Activated T-helper 1 cell treated with anti-CD3 and anti-CD28 coated beads, Interleukin-12 subunit alpha, Interleukin-12 subunit beta, Interleukin-2, Interleukin-4 antibody, amounts not matched to agents 30 ng/mL and 10 ng/mL and 1 ng/mL, durations not matched to agents 14 hours and 24 hours and 36 hours (primary cell): ENCODE measurements at regions not wholly inside any gene's neighbourhood (a gene's known extent, or its start where the extent isn't known, plus 50 kb on each side); places are given as distances from the start of the nearest gene placed in this dataset.

Experiments
- DNase-seq: peaks from one replicate; pipeline ENCODE4 v3.0.0; 2021; ENCODE audit warnings: low spot score
- H3K27ac Mint-ChIP-seq: one replicate; pipeline ENCODE4 v1.8.0; 2021; ENCODE audit warnings: mild to moderate bottlenecking, mixed read lengths
- H3K27me3 Mint-ChIP-seq: one replicate; pipeline ENCODE4 v1.8.0; 2022; ENCODE audit warnings: mild to moderate bottlenecking, moderate library complexity, mixed read lengths; ENCODE audit not compliant: insufficient read depth
- H3K36me3 Mint-ChIP-seq: one replicate; pipeline ENCODE4 v1.8.0; 2021; ENCODE audit warnings: low read depth, mixed read lengths
- H3K4me1 Mint-ChIP-seq: one replicate; pipeline ENCODE4 v1.8.0; 2021; ENCODE audit warnings: low read depth, mixed read lengths
- H3K4me3 Mint-ChIP-seq: one replicate; pipeline ENCODE4 v1.8.0; 2021; ENCODE audit warnings: mild to moderate bottlenecking, moderate library complexity, mixed read lengths
- H3K9me3 Mint-ChIP-seq: one replicate; pipeline ENCODE4 v1.8.0; 2021; ENCODE audit warnings: mixed read lengths
- intact Hi-C: fragments of 100-400 bp; cut with micrococcal nuclease; formaldehyde crosslinking; loops from one replicate; pipeline ENCODE4 v1.15.1; 2024

DNA sequence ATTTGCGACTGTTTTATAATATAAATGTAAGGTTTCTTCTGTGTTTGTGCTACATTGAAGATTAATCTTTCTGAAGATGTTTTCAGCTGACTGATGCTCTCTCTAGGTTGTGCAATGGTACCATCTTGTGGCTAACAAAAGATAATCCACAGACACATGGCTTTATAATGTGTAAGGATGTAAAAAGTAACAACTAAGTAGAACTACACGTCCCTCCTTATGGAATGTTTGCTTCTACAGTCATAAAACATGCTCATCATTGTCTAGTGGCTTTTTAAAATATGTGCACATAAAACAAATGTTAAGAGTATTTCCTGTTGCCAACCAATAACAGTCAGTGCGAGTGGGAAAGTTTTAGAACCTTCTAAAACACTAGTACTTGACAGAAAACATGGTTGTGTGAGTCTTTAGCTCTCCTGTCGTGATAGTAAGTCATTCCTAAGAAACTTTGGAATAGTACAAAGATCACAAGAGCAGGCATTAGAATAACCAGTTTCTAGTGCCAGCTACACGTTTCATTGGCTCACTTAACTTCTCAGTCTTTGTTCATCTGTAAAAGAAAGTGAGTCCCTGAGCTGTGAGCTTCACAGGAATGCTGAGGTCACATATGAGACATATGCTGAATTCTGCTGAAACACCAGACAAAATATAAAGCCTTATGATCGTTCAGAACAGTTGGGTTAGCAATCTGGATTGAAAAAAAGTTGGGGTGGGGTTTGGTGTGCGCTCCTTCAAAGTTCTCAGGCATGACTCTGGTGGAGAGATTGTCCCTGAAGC lies 75.7 kb upstream of the GLIS3 start:
- no peak overlapping the region for H3K4me3 Mint-ChIP-seq
- H3K4me1 Mint-ChIP-seq = no peaks in the 10 kb centered on the region
- intact Hi-C loops = loop anchor here (1.0 to 2.0 kb wide), 4 partner anchors 61 to 1519 kb away; no protein-coding TSS in a partner anchor
- H3K9me3 Mint-ChIP-seq = no peaks in the 10 kb centered on the region
- H3K27me3 Mint-ChIP-seq = peaks cover 7% of the 10 kb centered on the region
- no peak overlapping the region for H3K27ac Mint-ChIP-seq
- DNase-seq = no peak
- no peaks in the 10 kb centered on the region for H3K36me3 Mint-ChIP-seq

DNA sequence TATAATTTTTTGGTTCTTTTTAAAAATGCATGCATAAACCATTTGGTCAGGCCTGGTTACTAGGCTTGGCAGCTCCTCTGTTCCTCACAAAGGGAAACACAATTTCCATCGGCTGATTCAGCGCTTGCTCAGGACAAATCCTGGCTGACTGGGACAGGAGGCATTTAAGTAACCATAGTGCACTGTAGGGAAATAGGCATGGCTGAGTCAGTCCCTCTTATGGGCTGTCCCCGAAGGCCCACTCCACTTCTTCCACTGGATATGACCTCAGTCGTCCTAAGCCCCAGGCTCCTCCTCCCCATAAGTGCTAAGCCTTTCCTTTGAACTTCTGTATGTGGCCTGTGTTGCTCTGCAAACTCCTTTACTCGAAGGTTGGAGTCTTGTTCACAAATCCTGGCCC lies 71.2 kb upstream of the GLIS3 start:
- H3K36me3 Mint-ChIP-seq = no peaks in the 10 kb centered on the region
- no peak for DNase-seq
- no peak overlapping the region for H3K27ac Mint-ChIP-seq
- no peaks in the 10 kb centered on the region for H3K9me3 Mint-ChIP-seq
- intact Hi-C loops = no loop called here
- H3K4me3 Mint-ChIP-seq = no peak overlapping the region
- H3K4me1 Mint-ChIP-seq = no peaks in the 10 kb centered on the region
- H3K27me3 Mint-ChIP-seq = peaks cover 5% of the 10 kb centered on the region

DNA sequence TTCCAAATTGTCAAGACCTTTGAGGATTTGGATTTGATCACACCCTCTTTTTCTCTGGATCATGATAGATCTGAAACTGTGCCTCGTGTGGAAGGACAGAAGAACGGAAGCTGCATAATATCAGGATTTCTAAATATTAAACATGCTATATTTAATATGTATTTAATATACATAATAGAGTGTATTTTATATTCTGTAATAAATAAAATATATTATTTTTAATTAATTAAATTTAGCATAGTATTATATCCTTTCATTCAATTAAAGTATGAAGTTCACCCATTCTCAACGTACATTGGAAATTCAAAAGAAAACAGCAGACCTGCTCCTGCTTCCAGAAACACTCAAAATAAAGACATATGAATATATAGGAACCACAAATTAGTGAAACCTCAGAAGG lies 70.6 kb upstream of the GLIS3 start:
- Mint-ChIP-seq H3K4me3 (no peak overlapping the region), H3K27ac (no peak overlapping the region), H3K36me3 (no peaks in the 10 kb centered on the region), H3K27me3 (peaks cover 5% of the 10 kb centered on the region), H3K4me1 (no peaks in the 10 kb centered on the region), H3K9me3 (no peaks in the 10 kb centered on the region)
- no peak for DNase-seq
- intact Hi-C loops = no loop called here

DNA sequence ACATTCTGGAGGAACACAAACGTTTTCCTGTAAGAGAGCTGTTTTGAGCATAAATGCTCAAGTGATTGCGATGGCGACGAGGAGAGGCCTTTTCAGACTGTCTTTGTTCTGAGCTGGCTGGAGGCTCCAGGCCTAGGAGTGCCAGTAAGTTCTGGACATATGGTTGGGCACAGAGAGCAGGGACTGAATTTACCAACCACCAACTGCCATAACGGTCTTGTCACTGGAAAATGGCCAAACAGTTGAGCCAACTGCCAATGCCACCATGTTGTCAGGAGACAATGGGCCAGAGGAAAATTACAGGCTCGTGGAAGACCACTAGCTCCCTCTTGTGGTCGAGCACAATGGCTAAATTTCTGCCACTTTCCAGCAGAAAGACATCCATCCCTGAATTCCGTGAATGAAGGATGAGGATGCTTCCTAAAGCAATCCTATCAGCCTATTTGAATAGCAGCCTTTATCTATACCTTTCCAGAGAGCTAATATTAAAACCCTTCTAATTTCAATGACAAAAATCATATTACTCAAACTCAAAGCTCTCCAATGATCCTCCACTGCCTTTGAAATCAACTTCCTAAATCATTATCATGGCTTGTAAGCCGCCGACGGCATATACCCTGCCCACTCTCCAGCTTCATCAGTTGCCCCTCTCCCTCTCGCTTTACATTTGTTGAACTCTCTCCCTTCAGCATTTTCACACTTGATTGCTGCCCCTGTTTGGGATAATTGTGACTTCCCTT lies 66.9 kb upstream of the GLIS3 start:
- H3K4me3 Mint-ChIP-seq = no peak overlapping the region
- H3K27ac Mint-ChIP-seq = no peak overlapping the region
- H3K36me3 Mint-ChIP-seq = no peaks in the 10 kb centered on the region
- no peak for DNase-seq
- peaks cover 6% of the 10 kb centered on the region for H3K27me3 Mint-ChIP-seq
- no peaks in the 10 kb centered on the region for H3K4me1 Mint-ChIP-seq
- intact Hi-C loops = loop anchor here (1.0 to 10.0 kb wide), 7 partner anchors 28 to 1126 kb away; no protein-coding TSS in a partner anchor
- H3K9me3 Mint-ChIP-seq = no peaks in the 10 kb centered on the region

DNA sequence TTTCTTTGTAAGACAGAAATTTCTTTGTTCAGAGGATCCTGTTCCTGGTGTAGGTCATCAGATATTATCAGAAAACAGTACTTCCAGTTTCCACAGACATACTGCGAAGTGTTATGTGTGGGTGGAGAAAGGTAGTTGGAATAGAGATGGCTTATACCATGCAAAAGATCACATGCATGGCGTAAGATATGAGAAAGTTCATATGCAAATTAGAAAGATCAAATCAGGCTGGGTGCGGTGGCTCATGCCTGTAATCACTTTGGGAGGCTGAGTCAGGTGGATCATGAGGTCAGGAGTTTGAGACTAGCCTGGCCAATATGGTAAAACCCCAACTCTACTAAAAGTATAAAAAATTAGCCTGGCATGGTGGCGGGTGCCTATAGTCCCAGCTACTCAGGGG lies 65.2 kb upstream of the GLIS3 start:
- no peak for DNase-seq
- no peaks in the 10 kb centered on the region for H3K4me1 Mint-ChIP-seq
- H3K4me3 Mint-ChIP-seq = no peak overlapping the region
- H3K27ac Mint-ChIP-seq = no peak overlapping the region
- intact Hi-C loops = loop anchor here (5.0 to 10.0 kb wide), 2 partner anchors 140 to 898 kb away; no protein-coding TSS in a partner anchor
- H3K27me3 Mint-ChIP-seq = peaks cover 6% of the 10 kb centered on the region
- H3K36me3 Mint-ChIP-seq = no peaks in the 10 kb centered on the region
- no peaks in the 10 kb centered on the region for H3K9me3 Mint-ChIP-seq

DNA sequence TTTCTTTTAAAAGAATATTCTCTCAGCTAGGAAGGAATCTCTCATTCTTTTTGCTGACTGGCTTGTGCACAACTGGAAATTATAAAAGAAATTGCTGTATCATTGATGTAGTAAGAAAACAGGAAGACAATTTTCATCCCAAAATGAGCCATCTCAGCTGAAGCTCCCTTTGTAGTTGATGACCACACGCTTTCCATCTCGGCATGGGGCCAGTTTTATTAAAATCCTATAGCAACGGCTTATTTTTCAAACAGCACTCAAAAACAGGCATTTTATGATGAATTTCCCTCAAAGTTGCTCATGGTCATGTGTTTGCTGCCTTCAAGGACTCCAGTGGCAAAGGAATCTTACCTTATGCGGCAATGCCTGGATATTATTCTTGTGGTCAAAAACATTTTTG lies 62.4 kb upstream of the GLIS3 start:
- Mint-ChIP-seq H3K27ac (no peak overlapping the region), H3K27me3 (peaks cover 11% of the 10 kb centered on the region)
- intact Hi-C loops = loop anchor here (10.0 kb wide), 1 partner anchor 137 kb away; no protein-coding TSS in a partner anchor

DNA sequence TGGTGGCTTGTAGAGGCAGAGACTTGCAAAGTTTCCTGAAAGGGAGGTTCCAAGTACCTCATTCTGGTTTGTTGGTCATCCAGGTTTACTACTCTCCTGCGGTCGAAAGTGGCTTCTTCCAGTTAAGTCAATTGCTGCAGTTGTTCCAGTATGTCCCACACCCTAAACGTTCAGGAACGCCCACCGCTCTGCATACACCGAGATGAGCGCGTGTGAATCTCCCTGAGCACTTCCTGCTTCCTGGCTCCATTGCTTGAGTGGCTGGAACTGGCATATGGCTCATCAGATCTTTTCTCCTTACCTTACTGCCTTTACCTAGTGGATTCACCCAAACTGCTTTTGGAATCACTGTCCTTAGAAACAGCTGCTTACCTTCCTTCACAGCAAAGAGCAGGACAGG lies 59.1 kb upstream of the GLIS3 start:
- H3K9me3 Mint-ChIP-seq = no peaks in the 10 kb centered on the region
- no peak overlapping the region for H3K4me3 Mint-ChIP-seq
- H3K36me3 Mint-ChIP-seq = no peaks in the 10 kb centered on the region
- intact Hi-C loops = no loop called here
- DNase-seq = no peak
- H3K27ac Mint-ChIP-seq = no peak overlapping the region
- H3K4me1 Mint-ChIP-seq = no peaks in the 10 kb centered on the region
- peaks cover 16% of the 10 kb centered on the region for H3K27me3 Mint-ChIP-seq

More for the DNA sequence above, 62.4 kb upstream of the GLIS3 start:
- DNase-seq = no peak
- Mint-ChIP-seq H3K9me3 (no peaks in the 10 kb centered on the region), H3K4me3 (no peak overlapping the region), H3K4me1 (no peaks in the 10 kb centered on the region), H3K36me3 (no peaks in the 10 kb centered on the region)

DNA sequence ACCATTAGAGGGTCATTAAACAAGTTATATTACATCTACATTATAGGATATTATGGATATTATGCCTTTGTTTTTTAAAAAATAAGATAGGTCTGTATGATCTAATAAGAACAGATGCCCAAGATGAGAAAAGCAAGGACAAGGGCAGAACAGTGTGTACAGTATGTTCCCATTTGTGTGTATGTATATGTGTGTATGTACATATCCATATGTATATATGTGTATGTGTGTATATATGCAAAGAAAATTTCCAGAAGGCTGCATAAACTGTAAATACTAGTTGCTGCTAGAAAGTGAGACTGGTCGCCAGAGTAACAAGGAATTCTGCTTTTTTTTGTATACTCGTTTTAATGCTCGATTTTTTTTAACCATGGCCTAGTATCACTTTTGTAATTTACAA lies 58.1 kb upstream of the GLIS3 start:
- Mint-ChIP-seq H3K4me1 (no peaks in the 10 kb centered on the region), H3K36me3 (no peaks in the 10 kb centered on the region), H3K9me3 (no peaks in the 10 kb centered on the region), H3K27ac (no peak overlapping the region), H3K4me3 (no peak overlapping the region), H3K27me3 (peaks cover 16% of the 10 kb centered on the region)
- intact Hi-C loops = no loop called here
- DNase-seq = no peak

DNA sequence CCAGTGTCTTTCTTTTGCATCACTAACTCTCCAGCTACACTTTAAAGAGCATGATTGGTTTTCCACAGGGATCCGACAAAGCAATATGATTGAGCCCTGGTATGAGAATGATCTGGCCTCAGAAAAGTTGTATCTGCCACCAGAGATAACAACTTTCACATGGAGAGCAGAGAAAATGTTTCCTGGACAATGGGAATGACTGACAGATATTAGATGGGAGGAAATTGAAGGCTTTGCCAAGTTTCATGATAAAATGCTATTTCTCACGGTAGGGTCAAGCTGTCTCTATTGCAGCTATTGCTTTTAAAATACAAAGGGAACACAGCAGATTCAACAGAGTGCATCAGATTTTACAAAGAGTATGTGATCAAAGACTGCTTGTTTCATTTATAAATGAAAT lies 56.4 kb upstream of the GLIS3 start:
- Mint-ChIP-seq H3K36me3 (no peaks in the 10 kb centered on the region), H3K27me3 (peaks cover 11% of the 10 kb centered on the region), H3K4me3 (no peak overlapping the region), H3K27ac (no peak overlapping the region), H3K4me1 (no peaks in the 10 kb centered on the region), H3K9me3 (no peaks in the 10 kb centered on the region)
- DNase-seq = no peak
- intact Hi-C loops = no loop called here

DNA sequence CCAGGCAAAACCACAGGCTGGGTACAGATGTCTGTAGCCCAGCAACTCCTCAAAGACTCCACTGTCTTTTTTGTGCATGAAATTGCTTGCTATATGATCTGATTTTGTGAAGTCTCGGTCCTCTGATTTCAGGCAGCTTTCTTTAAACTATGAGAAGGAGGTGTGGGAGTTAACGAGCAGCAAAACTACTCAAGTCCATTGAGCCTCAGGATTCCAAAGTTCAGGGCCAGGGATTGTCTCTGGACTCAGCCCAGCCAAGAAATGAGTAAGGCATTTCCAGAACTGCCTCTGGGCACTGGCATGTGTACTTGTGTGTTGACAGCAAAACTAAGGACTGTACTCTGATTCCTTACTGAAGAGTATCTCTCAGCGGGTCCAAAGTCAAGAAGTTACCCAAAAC lies 53.4 kb upstream of the GLIS3 start:
- H3K27me3 Mint-ChIP-seq = peaks cover 10% of the 10 kb centered on the region
- H3K36me3 Mint-ChIP-seq = no peaks in the 10 kb centered on the region
- intact Hi-C loops = no loop called here
- no peak overlapping the region for H3K27ac Mint-ChIP-seq
- no peaks in the 10 kb centered on the region for H3K4me1 Mint-ChIP-seq
- DNase-seq = no peak
- no peak overlapping the region for H3K4me3 Mint-ChIP-seq
- H3K9me3 Mint-ChIP-seq = no peaks in the 10 kb centered on the region

DNA sequence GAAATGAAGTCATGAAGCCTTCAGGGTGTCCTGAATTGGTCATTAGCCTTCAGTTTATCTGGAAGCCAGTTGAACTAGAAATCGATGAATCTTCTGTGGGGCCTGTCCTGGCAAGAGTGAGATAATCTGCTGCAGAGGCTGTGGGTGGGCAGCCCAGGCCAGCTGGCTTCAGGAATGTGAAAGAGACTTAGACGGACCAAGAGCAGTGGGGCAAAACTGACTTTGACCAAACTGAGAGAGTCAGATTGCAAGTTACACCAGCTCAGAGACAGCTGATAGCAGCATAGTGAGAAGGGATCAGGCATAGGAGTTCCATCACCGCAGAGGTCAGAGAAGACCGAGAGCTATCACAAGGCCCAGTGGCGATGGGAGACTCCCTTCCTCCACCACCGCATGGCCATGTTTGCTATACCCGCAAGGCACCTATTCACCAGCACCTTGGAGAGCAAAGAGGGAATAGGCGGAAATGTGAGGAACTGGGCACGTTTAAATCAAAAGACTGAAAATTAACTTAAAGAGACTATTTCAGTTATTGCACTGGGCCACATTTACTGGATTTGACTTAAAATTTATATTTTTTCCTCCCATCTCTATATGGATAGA lies 50.0 kb upstream of the GLIS3 start:
- H3K9me3 Mint-ChIP-seq = no peaks in the 10 kb centered on the region
- peaks cover 2% of the 10 kb centered on the region for H3K27me3 Mint-ChIP-seq
- H3K36me3 Mint-ChIP-seq = no peaks in the 10 kb centered on the region
- no peak for DNase-seq
- peaks cover 8% of the 10 kb centered on the region for H3K4me1 Mint-ChIP-seq
- H3K4me3 Mint-ChIP-seq = no peak overlapping the region
- intact Hi-C loops = no loop called here
- H3K27ac Mint-ChIP-seq = no peak overlapping the region
